Activated CD4-positive, alpha-beta T cell treated with anti-CD3 and anti-CD28 coated beads for 36 hours (primary cell): ENCODE measurements at regions not wholly inside any gene's neighbourhood (a gene's known extent, or its start where the extent isn't known, plus 50 kb on each side); places are given as distances from the start of the nearest gene placed in this dataset.
"Not testable (repeated sequence)": the region's sequence is repeated elsewhere in the genome, so short reads cannot be mapped to it uniquely, and the experiment has no call there.

ENCODE experiments used
- ATAC-seq: fragments of 200-7000 bp; cut with Tn5 transposase; one replicate; pipeline ENCODE4 v1.10.0; 2021; ENCODE audit warnings: mild to moderate bottlenecking, moderate library complexity
- CTCF ChIA-PET: fragments of 350-600 bp; sonication (Branson Sonifier 250); formaldehyde crosslinking; loops from one replicate; lab custom pipeline; 2021; ENCODE audit warnings: antibody characterized with exemption; lab: Charles Lee
- POLR2A ChIA-PET: fragments of 350-600 bp; sonication (Branson Sonifier 250); formaldehyde crosslinking; loops from one replicate; lab custom pipeline; 2021; ENCODE audit warnings: antibody characterized with exemption, inconsistent platforms; lab: Charles Lee
- DNase-seq: peaks from one replicate; pipeline ENCODE4 v3.0.0-alpha.2; 2020
- H3K27ac Mint-ChIP-seq: one replicate; pipeline ENCODE4 v1.8.0; 2021; ENCODE audit warnings: mixed read lengths
- H3K27me3 Mint-ChIP-seq: one replicate; pipeline ENCODE4 v1.8.0; 2021; ENCODE audit warnings: mixed read lengths
- H3K36me3 Mint-ChIP-seq: one replicate; pipeline ENCODE4 v1.8.0; 2021; ENCODE audit warnings: low read depth, mixed read lengths
- H3K4me1 Mint-ChIP-seq: one replicate; pipeline ENCODE4 v1.8.0; 2021; ENCODE audit warnings: mixed read lengths
- H3K4me3 Mint-ChIP-seq: one replicate; pipeline ENCODE4 v1.8.0; 2021; ENCODE audit warnings: mild to moderate bottlenecking, moderate library complexity, mixed read lengths
- H3K9me3 Mint-ChIP-seq: one replicate; pipeline ENCODE4 v1.8.0; 2021; ENCODE audit warnings: low read depth, mixed read lengths
- intact Hi-C, 2 experiments: fragments of 100-400 bp; cut with DNase I in 1 of 2; cut with micrococcal nuclease in 1 of 2; formaldehyde crosslinking; loops; one replicate each; pipeline versions ENCODE4 v1.14.2 to v1.15.1; 2022 to 2024; cut with DNase I, micrococcal nuclease

DNA sequence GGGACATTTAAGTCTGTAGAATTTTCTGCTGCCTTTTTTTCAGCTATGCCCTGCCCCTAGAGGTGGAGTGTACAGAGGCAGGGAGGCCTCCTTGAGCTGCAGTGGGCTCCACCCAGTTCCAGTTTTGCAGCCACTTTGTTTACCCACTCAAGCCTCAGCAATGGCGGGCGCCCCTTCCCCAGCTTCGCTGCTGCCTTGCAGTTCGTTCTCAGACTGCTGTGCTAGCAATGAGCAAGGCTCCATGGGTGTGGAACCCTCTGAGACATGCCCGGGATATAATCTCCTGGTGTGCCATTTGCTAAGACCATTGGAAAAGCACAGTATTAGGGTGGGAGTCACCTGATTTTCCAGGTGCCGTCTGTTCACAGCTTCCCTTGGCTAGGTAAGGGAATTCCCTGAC lies 68.0 kb upstream of the SEMA3E start:
- intact Hi-C loops, CTCF ChIA-PET, DNase-seq, H3K27me3 Mint-ChIP-seq, H3K9me3 Mint-ChIP-seq, H3K27ac Mint-ChIP-seq, H3K4me3 Mint-ChIP-seq, H3K4me1 Mint-ChIP-seq, ATAC-seq, POLR2A ChIA-PET, H3K36me3 Mint-ChIP-seq: not testable (repeated sequence)

- Mint-ChIP-seq H3K36me3 (no peaks in the 10 kb centered on the region), H3K27ac (no peak overlapping the region), H3K4me1 (no peaks in the 10 kb centered on the region), H3K9me3 (no peaks in the 10 kb centered on the region), H3K4me3 (no peak overlapping the region), H3K27me3 (no peaks in the 10 kb centered on the region)
- ChIA-PET POLR2A (no interaction called here), CTCF (no interaction called here)
- DNase-seq = no peak
- no peak for ATAC-seq
- intact Hi-C loops = no loop called here
Observed at GRCh38 chr7:83708531-83708930, 59.6 kb upstream of the SEMA3E start.

DNA sequence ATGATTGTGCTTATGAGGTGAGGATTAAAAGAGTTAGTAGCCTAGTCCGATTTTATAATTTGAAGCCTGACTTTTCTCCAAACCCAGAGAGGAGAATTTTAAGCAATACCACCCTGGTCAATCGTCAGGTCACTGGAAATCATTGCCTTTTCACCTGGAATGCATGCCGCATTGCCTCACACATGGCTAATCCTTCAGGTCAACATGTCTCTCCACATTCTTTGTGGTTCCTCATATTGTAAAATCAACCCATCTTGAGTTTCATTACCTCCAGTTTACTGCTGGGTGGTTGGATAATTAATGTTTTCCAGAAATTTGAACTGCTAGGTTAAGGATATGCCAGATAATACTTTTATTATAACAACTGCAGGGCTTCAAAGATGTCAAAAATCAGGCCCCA lies 55.6 kb upstream of the SEMA3E start:
- Mint-ChIP-seq H3K36me3 (no peaks in the 10 kb centered on the region), H3K27ac (no peak overlapping the region), H3K4me3 (no peak overlapping the region), H3K27me3 (no peaks in the 10 kb centered on the region), H3K4me1 (no peaks in the 10 kb centered on the region), H3K9me3 (no peaks in the 10 kb centered on the region)
- POLR2A ChIA-PET = no interaction called here
- ATAC-seq = no peak
- no peak for DNase-seq
- intact Hi-C loops = no loop called here
- CTCF ChIA-PET = no interaction called here

DNA sequence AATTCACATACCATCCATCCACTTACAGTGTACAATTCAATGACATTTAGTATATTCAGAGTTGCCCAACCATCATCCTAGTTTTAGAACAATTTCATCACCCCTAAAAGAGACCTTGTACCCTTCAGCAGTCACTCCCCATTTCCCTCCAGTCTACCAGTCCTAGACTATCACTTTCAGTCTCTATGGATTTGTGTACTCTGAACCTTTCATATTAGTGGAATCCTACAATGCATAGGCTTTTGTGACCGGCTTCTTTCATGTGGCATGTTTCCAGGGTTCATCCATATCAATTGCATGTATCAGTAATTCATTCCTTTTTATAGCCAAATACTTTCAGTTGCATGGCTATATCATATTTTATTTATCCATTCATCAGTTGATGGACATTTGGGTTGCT lies 53.5 kb upstream of the SEMA3E start:
- Mint-ChIP-seq H3K4me1 (no peaks in the 10 kb centered on the region), H3K9me3 (no peaks in the 10 kb centered on the region), H3K27ac (no peak overlapping the region), H3K36me3 (no peaks in the 10 kb centered on the region), H3K4me3 (no peak overlapping the region), H3K27me3 (no peaks in the 10 kb centered on the region)
- ATAC-seq (no peak), DNase-seq (no peak)
- intact Hi-C loops = no loop called here
- POLR2A ChIA-PET = no interaction called here
- CTCF ChIA-PET = no interaction called here

GRCh38 chr7:83701736-83702135 lies 52.8 kb upstream of the SEMA3E start:
- intact Hi-C loops = no loop called here
- no peaks in the 10 kb centered on the region for H3K9me3 Mint-ChIP-seq
- no peaks in the 10 kb centered on the region for H3K27me3 Mint-ChIP-seq
- H3K4me1 Mint-ChIP-seq = no peaks in the 10 kb centered on the region
- no peak overlapping the region for H3K4me3 Mint-ChIP-seq
- H3K27ac Mint-ChIP-seq = no peak overlapping the region
- H3K36me3 Mint-ChIP-seq = no peaks in the 10 kb centered on the region
- POLR2A ChIA-PET = no interaction called here
- DNase-seq (no peak), ATAC-seq (no peak)
- CTCF ChIA-PET = no interaction called here
